ENCODE measurements at regions not wholly inside any gene's neighbourhood (a gene's known extent, or its start where the extent isn't known, plus 50 kb on each side); places are given as distances from the start of the nearest gene placed in this dataset.

- DNase-seq (ENCODE audit: low read depth) = no peak
Measured at GRCh38 chr11:95690100-95690499, 99.5 kb downstream of the FAM76B start.

- DNase-seq (ENCODE audit: low read depth) = no peak
Measured at GRCh38 chr11:95688501-95689222, 100.9 kb downstream of the FAM76B start.

DNA sequence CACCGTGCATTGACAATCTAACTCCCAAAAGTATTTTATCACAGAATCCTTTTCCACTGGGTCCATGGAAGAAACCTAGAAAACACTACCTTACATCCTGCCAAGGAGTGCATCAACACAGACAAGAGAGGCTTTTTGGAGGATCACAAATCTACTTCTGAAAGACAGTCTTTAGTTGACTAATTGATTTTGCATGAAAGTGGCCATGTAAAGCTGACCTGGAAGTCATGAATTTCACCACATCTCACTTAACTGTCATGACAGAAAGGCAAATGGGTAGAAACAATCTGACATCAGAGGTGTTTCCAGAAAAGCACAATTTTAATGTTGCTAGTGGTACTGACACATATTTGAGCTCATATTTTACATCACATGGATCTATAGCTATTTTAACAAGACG is 101.6 kb downstream of the FAM76B start:
- DNase-seq (ENCODE audit: low read depth) = no peak

DNA sequence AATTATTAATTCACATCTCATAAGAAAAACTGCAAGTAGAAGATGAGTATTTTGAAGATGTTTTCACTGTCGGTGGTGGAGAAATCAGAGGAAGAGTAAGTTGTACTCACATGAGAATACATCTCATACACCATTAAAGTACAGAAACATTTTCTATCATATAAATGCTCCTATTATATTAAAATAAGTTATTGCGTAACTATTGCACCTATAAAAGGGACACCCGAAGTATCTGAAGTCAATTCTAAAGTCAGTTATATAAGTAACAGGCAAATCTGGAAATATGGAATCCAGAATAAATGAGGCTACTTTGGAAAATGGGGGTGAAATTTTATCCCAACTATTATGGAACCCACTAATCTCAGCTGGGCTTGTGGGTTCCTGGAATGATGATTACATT is 103.3 kb downstream of the FAM76B start:
- no peak for DNase-seq (ENCODE audit: low read depth)

DNA sequence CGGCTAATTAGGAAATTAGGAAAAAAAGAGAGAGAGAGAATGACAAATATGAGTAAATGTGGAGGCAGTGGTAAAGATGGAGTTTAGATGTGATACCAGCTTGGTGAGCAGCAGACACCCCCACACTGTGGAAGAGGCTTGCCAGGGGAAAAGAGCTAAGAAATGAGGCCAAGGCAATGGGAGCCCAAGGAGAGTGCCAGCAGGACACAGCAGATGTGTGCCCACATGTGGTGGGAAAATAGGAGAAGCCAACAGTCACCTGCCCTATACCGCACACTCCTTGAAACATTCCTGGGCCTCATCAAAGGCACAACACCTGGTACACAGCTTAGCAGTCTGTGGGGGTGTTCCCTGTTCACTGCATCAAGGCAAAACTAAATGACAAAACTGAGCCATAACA is 104.9 kb downstream of the FAM76B start:
- no peak for DNase-seq (ENCODE audit: low read depth)

- no peak for DNase-seq (ENCODE audit: low read depth)
Measured at GRCh38 chr11:95684170-95684569, 105.4 kb downstream of the FAM76B start.

- DNase-seq (ENCODE audit: low read depth) = no peak
Measured at GRCh38 chr11:95682552-95682951, 107.0 kb downstream of the FAM76B start.

DNA sequence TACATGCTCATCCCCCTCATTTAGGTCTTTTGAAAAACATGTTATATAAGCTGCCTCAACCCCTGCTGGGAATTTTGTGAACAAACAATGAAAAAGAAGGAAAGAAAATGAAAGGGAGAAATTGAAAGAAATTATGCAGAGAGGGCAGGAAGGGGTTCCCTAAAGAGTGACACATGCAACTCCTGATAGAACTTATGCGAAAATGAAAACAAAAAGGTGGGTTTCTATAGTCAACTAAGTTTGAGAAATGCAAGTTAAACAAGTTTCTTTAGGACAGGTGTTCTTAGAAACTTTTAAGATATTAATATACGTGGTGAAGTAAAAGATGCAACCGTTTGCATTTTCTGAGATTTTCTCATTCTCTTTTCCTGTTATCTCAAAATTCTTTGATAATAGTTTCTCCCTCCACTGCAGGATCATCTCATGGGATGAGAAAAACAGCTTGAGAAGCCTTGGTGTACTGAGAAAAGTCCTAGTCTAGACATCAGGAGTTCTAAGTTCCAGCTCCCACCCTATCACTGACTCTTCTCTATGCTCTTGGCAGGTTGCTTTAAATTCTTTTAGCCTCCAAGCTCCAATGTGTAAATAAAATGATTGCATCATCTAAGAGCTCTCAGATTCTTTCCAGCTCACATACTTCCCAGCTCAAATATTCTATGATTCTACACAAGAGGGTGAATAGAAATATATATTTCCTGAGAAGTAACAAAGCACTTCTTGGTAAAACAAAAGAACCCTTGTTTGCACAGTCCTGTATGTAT is 109.2 kb downstream of the FAM76B start:
- DNase-seq (ENCODE audit: low read depth) = no peak

- no peak for DNase-seq (ENCODE audit: low read depth)
Measured at GRCh38 chr11:95678988-95679387, 110.6 kb downstream of the FAM76B start.

DNA sequence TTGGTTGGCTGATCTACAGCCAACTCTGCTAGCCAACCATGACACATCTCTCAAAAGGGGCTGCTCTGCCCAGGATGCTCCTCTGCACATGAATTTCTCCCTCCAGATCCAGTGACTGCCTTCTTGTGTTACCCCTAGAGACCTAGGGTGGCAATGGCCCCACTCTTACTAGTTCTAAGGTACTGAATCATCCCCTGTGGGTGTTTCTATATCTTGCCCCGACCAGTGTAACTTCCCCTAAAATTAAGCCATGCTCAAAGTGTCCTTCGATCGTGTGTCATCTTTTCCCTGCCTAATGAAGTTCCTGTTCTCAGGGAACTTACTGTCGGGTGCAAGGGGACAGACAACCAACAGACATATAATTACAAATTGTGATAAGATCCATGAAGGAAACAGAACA is 113.3 kb downstream of the FAM76B start:
- no peak for DNase-seq (ENCODE audit: low read depth)

GRCh38 chr11:95675585-95675984 is 114.0 kb downstream of the FAM76B start:
- DNase-seq (ENCODE audit: low read depth) = no peak

DNA sequence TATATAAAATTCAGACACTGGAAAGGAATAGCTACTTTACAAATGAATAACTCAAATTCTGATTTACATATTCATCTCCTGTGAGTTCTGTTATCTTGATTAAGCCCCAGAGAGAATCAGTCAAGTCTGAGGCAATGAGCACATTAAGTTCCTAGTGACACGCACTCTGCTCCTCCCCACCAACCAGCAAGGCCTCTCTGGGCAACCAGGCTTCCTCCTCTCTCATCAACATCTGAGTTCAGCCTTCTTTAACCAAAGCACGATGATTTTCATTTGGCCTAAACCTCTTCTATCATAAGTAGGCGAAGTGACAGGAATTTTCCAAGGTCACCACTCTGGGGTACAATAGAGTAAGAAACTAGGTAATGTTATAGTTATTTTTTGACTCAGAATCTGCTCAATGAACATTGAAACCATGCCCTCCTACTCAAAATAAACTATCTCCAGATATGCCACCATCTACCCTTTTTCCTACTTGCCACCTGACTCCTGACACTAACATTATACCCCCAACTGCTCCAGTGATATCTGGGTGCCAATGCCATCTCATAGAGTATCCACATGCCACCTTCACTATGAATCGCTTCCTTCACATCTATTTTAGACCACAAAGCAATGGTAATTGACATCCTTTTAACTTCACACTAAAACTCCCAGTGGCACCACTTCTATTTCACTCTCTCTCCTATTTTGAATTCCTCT is 114.8 kb downstream of the FAM76B start:
- no peak for DNase-seq (ENCODE audit: low read depth)

GRCh38 chr11:95671768-95672167 is 117.8 kb downstream of the FAM76B start:
- no peak for DNase-seq (ENCODE audit: low read depth)

DNA sequence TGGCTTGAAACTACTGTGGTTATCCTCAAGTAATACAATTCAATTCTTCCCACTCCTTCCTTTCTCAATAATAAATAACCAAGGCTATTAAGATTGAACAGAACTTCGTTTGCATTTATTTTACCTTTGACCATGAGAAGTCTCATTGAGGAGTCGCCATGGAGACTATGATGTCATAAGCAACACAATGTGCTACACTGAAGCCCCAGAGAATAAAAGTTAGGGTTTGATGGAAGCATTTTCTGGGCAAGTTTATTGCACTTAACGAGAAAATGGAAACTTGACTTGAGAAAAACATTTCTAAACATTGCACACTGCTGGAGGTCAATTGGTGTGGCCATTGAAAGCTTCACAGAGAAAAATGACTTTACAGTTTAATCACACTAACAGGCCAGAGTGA is 121.5 kb downstream of the FAM76B start:
- no peak for DNase-seq (ENCODE audit: low read depth)

DNA sequence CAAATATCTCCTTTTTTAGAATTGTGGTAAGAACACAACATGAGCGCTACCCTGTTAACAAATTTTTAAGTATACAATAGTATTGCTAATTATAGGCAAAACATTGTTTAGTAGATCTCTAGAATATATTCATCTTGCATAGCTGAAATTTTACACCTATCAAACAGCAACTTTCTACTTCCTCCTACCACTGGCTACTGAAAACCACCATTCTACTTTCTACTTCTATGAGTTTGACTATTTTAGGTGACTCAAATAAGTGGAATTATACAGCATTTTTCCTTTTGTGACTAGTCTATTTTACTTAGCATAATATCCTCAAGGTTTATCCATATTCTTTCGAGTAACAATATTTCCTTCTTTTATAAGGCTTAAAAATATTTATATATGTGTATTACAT is 128.4 kb downstream of the FAM76B start:
- DNase-seq (ENCODE audit: low read depth) = no peak

- DNase-seq (ENCODE audit: low read depth) = no peak
Measured at GRCh38 chr11:95660038-95660437, 129.5 kb downstream of the FAM76B start.

GRCh38 chr11:95659088-95659487 is 130.5 kb downstream of the FAM76B start:
- no peak for DNase-seq (ENCODE audit: low read depth)

GRCh38 chr11:95655536-95655935 is 134.0 kb downstream of the FAM76B start:
- DNase-seq (ENCODE audit: low read depth) = no peak

DNA sequence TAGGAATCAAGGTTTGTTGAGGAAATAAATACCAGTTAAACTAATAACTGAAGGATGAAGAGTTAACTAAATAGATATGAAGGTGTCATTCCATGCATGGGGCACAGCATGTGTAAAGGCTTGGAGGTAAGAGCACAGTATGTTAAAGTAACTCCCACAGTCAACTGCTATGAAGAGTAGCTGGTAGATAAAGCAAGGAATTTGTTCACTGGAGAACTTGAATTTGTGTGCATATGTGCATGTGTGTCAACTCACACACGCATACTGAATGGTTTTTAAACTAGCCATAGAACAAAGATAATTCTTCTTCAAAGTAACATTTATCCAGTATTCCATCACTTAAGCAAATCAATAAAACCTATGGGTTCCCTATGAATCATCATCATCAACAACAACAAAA is 135.9 kb downstream of the FAM76B start:
- no peak for DNase-seq (ENCODE audit: low read depth)

GRCh38 chr11:95653099-95653498 is 136.5 kb downstream of the FAM76B start:
- no peak for DNase-seq (ENCODE audit: low read depth)

DNA sequence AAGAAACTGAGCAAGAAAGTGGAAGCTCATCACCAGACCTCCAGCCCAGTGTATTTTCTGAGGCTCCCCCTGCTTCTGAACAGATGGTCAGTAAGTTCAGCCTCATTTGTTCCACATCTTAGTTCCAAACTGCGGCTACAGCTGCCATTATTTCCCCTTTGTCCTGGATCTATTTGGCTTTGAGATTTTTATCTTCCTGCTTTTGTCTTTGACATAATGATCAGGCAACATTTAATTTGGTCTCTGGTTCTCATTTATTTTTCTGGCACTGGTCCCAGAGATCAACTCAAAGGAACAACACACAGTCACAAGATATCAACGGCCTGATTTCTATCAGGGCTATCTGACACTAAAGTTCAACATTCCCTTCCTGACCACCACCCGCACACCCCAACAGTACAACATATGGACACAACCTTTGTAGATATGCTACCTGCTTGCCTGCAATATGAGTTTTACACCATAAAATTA is 137.5 kb downstream of the FAM76B start:
- no peak for DNase-seq (ENCODE audit: low read depth)

DNA sequence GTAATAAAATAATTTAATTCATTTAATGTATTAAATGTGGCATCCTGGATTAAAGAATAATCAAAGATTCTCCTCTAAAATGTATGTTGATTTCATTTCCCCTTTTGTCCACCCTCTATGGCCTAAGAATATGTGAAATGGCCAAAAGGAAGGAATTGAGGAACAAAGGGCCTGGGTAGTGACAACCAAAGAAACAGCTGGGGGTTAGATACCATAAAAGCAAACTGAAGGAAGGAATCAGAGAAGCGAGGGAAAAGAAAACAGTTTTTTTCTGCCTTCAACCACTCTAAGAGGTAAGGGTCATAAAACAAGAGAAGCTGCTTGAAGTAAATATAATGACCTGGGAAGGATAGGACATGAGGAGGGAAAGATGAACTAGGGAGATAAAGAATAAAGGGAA is 139.3 kb downstream of the FAM76B start:
- DNase-seq (ENCODE audit: low read depth) = no peak

DNA sequence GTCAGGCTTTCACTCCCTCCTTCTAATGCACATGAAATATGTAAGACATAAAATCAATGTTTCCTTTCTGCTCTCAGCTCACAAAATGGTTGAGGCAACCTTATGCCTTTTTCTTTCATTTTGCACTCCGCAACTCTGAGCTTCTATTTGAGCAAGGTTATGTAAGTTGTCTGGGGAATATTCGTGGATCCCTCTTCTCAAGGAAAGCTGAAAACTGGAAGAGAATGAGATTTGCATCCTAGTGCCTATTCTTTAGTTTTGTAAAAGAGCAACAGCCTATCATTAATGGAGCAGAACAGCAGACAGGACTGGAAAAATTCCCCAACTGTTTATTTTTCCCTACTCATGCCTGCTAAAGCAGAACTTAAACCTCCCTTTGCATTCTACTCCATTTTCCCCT is 141.7 kb downstream of the FAM76B start:
- DNase-seq (ENCODE audit: low read depth) = no peak
